Activated naive CD8-positive, alpha-beta T cell treated with anti-CD3 and anti-CD28 coated beads for 36 hours (primary cell): ENCODE measurements at regions not wholly inside any gene's neighbourhood (a gene's known extent, or its start where the extent isn't known, plus 50 kb on each side); places are given as distances from the start of the nearest gene placed in this dataset.

Experiments used
- DNase-seq: peaks from one replicate; pipeline ENCODE4 v3.0.0; 2021
- H3K27ac Mint-ChIP-seq: one replicate; pipeline ENCODE4 v1.8.0; 2022; ENCODE audit warnings: mild to moderate bottlenecking, moderate library complexity, mixed read lengths
- H3K27me3 Mint-ChIP-seq: one replicate; pipeline ENCODE4 v1.8.0; 2022; ENCODE audit warnings: mild to moderate bottlenecking, mixed read lengths
- H3K36me3 Mint-ChIP-seq: one replicate; pipeline ENCODE4 v1.8.0; 2021; ENCODE audit warnings: mild to moderate bottlenecking, mixed read lengths
- H3K4me1 Mint-ChIP-seq: one replicate; pipeline ENCODE4 v1.8.0; 2021; ENCODE audit warnings: mixed read lengths
- H3K4me3 Mint-ChIP-seq: one replicate; pipeline ENCODE4 v1.8.0; 2022; ENCODE audit warnings: mild to moderate bottlenecking, moderate library complexity, mixed read lengths
- H3K9me3 Mint-ChIP-seq: one replicate; pipeline ENCODE4 v1.8.0; 2022; ENCODE audit warnings: mixed read lengths

GRCh38 chr2:2806711-2807110, 475.6 kb upstream of the MYT1L start:
- Mint-ChIP-seq H3K27ac (no peak overlapping the region), H3K27me3 (no peaks in the 10 kb centered on the region), H3K4me1 (no peaks in the 10 kb centered on the region), H3K9me3 (no peaks in the 10 kb centered on the region), H3K4me3 (no peak overlapping the region), H3K36me3 (no peaks in the 10 kb centered on the region)
- no peak for DNase-seq

- no peaks in the 10 kb centered on the region for H3K9me3 Mint-ChIP-seq
- no peak for DNase-seq
- H3K36me3 Mint-ChIP-seq = no peaks in the 10 kb centered on the region
- H3K4me1 Mint-ChIP-seq = no peaks in the 10 kb centered on the region
- no peaks in the 10 kb centered on the region for H3K27me3 Mint-ChIP-seq
- H3K4me3 Mint-ChIP-seq = no peak overlapping the region
- H3K27ac Mint-ChIP-seq = no peak overlapping the region
These were observed 474.2 kb upstream of the MYT1L start for GRCh38 chr2:2805263-2805662.

GRCh38 chr2:2804528-2804927, 473.5 kb upstream of the MYT1L start:
- Mint-ChIP-seq H3K27me3 (no peaks in the 10 kb centered on the region), H3K4me3 (no peak overlapping the region), H3K9me3 (no peaks in the 10 kb centered on the region), H3K36me3 (no peaks in the 10 kb centered on the region), H3K4me1 (no peaks in the 10 kb centered on the region), H3K27ac (no peak overlapping the region)
- DNase-seq = no peak

- Mint-ChIP-seq H3K36me3 (no peaks in the 10 kb centered on the region), H3K27ac (no peak overlapping the region), H3K4me3 (no peak overlapping the region), H3K4me1 (no peaks in the 10 kb centered on the region), H3K9me3 (no peaks in the 10 kb centered on the region), H3K27me3 (no peaks in the 10 kb centered on the region)
- no peak for DNase-seq
These were observed 470.4 kb upstream of the MYT1L start for GRCh38 chr2:2801458-2801857.

GRCh38 chr2:2800697-2801096, 469.6 kb upstream of the MYT1L start:
- Mint-ChIP-seq H3K36me3 (no peaks in the 10 kb centered on the region), H3K4me3 (no peak overlapping the region), H3K9me3 (no peaks in the 10 kb centered on the region), H3K27me3 (no peaks in the 10 kb centered on the region), H3K27ac (no peak overlapping the region), H3K4me1 (no peaks in the 10 kb centered on the region)
- DNase-seq = no peak

- DNase-seq = no peak
- Mint-ChIP-seq H3K27me3 (no peaks in the 10 kb centered on the region), H3K27ac (no peak overlapping the region), H3K9me3 (no peaks in the 10 kb centered on the region), H3K36me3 (no peaks in the 10 kb centered on the region), H3K4me3 (no peak overlapping the region), H3K4me1 (no peaks in the 10 kb centered on the region)
These were observed 468.9 kb upstream of the MYT1L start for GRCh38 chr2:2800001-2800400.

- no peak for DNase-seq
- H3K36me3 Mint-ChIP-seq = no peaks in the 10 kb centered on the region
- H3K4me1 Mint-ChIP-seq = no peaks in the 10 kb centered on the region
- H3K27me3 Mint-ChIP-seq = no peaks in the 10 kb centered on the region
- H3K9me3 Mint-ChIP-seq = no peaks in the 10 kb centered on the region
- no peak overlapping the region for H3K27ac Mint-ChIP-seq
- no peak overlapping the region for H3K4me3 Mint-ChIP-seq
These were observed 468.1 kb upstream of the MYT1L start for GRCh38 chr2:2799151-2799697.

GRCh38 chr2:2798337-2798736, 467.3 kb upstream of the MYT1L start:
- Mint-ChIP-seq H3K36me3 (no peaks in the 10 kb centered on the region), H3K27ac (no peak overlapping the region), H3K4me1 (no peaks in the 10 kb centered on the region), H3K9me3 (no peaks in the 10 kb centered on the region), H3K4me3 (no peak overlapping the region), H3K27me3 (peaks cover 2% of the 10 kb centered on the region)
- DNase-seq = no peak

GRCh38 chr2:2797797-2798196, 466.7 kb upstream of the MYT1L start:
- peaks cover 5% of the 10 kb centered on the region for H3K27me3 Mint-ChIP-seq
- no peaks in the 10 kb centered on the region for H3K9me3 Mint-ChIP-seq
- no peak for DNase-seq
- no peaks in the 10 kb centered on the region for H3K36me3 Mint-ChIP-seq
- H3K4me3 Mint-ChIP-seq = no peak overlapping the region
- H3K27ac Mint-ChIP-seq = no peak overlapping the region
- no peaks in the 10 kb centered on the region for H3K4me1 Mint-ChIP-seq

GRCh38 chr2:2796207-2796606, 465.1 kb upstream of the MYT1L start:
- Mint-ChIP-seq H3K27me3 (peaks cover 5% of the 10 kb centered on the region), H3K4me1 (no peaks in the 10 kb centered on the region), H3K9me3 (no peaks in the 10 kb centered on the region), H3K36me3 (no peaks in the 10 kb centered on the region), H3K27ac (no peak overlapping the region), H3K4me3 (no peak overlapping the region)
- no peak for DNase-seq

GRCh38 chr2:2795438-2796091, 464.5 kb upstream of the MYT1L start:
- Mint-ChIP-seq H3K4me3 (no peak overlapping the region), H3K9me3 (no peaks in the 10 kb centered on the region), H3K36me3 (no peaks in the 10 kb centered on the region), H3K27me3 (peaks cover 5% of the 10 kb centered on the region), H3K27ac (no peak overlapping the region), H3K4me1 (no peaks in the 10 kb centered on the region)
- no peak for DNase-seq

GRCh38 chr2:2793925-2794560, 463.0 kb upstream of the MYT1L start:
- H3K4me3 Mint-ChIP-seq = no peak overlapping the region
- no peaks in the 10 kb centered on the region for H3K9me3 Mint-ChIP-seq
- H3K27me3 Mint-ChIP-seq = peaks cover 5% of the 10 kb centered on the region
- H3K4me1 Mint-ChIP-seq = no peaks in the 10 kb centered on the region
- no peaks in the 10 kb centered on the region for H3K36me3 Mint-ChIP-seq
- no peak overlapping the region for H3K27ac Mint-ChIP-seq
- no peak for DNase-seq

- Mint-ChIP-seq H3K9me3 (no peaks in the 10 kb centered on the region), H3K27ac (no peak overlapping the region), H3K4me1 (no peaks in the 10 kb centered on the region), H3K27me3 (peaks cover 5% of the 10 kb centered on the region), H3K4me3 (no peak overlapping the region), H3K36me3 (no peaks in the 10 kb centered on the region)
- no peak for DNase-seq
These were observed 462.4 kb upstream of the MYT1L start for GRCh38 chr2:2793514-2793913.

GRCh38 chr2:2791606-2792005, 460.5 kb upstream of the MYT1L start:
- H3K27ac Mint-ChIP-seq = no peak overlapping the region
- no peaks in the 10 kb centered on the region for H3K9me3 Mint-ChIP-seq
- DNase-seq = no peak
- H3K4me1 Mint-ChIP-seq = no peaks in the 10 kb centered on the region
- no peak overlapping the region for H3K4me3 Mint-ChIP-seq
- H3K27me3 Mint-ChIP-seq = peaks cover 5% of the 10 kb centered on the region
- H3K36me3 Mint-ChIP-seq = no peaks in the 10 kb centered on the region

- no peaks in the 10 kb centered on the region for H3K36me3 Mint-ChIP-seq
- H3K27ac Mint-ChIP-seq = no peak overlapping the region
- H3K27me3 Mint-ChIP-seq = peaks cover 5% of the 10 kb centered on the region
- H3K9me3 Mint-ChIP-seq = no peaks in the 10 kb centered on the region
- no peak overlapping the region for H3K4me3 Mint-ChIP-seq
- no peak for DNase-seq
- H3K4me1 Mint-ChIP-seq = no peaks in the 10 kb centered on the region
These were observed 460.0 kb upstream of the MYT1L start for GRCh38 chr2:2791031-2791430.

- Mint-ChIP-seq H3K27me3 (peaks cover 7% of the 10 kb centered on the region), H3K4me3 (no peak overlapping the region), H3K4me1 (no peaks in the 10 kb centered on the region), H3K27ac (no peak overlapping the region), H3K36me3 (no peaks in the 10 kb centered on the region), H3K9me3 (no peaks in the 10 kb centered on the region)
- DNase-seq = no peak
These were observed 457.0 kb upstream of the MYT1L start for GRCh38 chr2:2788076-2788475.
